GM23338 (cell line): ENCODE measurements at regions not wholly inside any gene's neighbourhood (a gene's known extent, or its start where the extent isn't known, plus 50 kb on each side); places are given as distances from the start of the nearest gene placed in this dataset.

Experiments
- CREB1 ChIP-seq: fragments of 250-450 bp; sonication (Bioruptor Pico); IDR thresholded peaks from 2 replicates; pipeline ENCODE4 v1.5.0; 2020; ENCODE audit warnings: low read depth, mild to moderate bottlenecking, moderate library complexity
- EZH2 ChIP-seq: fragments of 200-600 bp; sonication (generic); IDR thresholded peaks from one replicate; pipeline ENCODE4 v1.8.0; 2017; ENCODE audit warnings: antibody characterized with exemption, mild to moderate bottlenecking, low read depth; ENCODE audit not compliant: unreplicated experiment
- EZH2phosphoT487 ChIP-seq: fragments of 200-600 bp; sonication (generic); IDR thresholded peaks from one replicate; pipeline ENCODE4 v1.8.1; 2018; ENCODE audit warnings: antibody characterized with exemption; ENCODE audit not compliant: unreplicated experiment
- JUNB ChIP-seq: IDR thresholded peaks from one replicate; pipeline ENCODE4 v1.6.1; 2016; ENCODE audit warnings: antibody characterized with exemption; ENCODE audit not compliant: unreplicated experiment
- NANOG ChIP-seq: IDR thresholded peaks from 2 replicates; pipeline ENCODE4 v1.6.1; 2016; ENCODE audit warnings: antibody characterized with exemption, borderline replicate concordance
- POLR2AphosphoS5 ChIP-seq: IDR thresholded peaks from 2 replicates; pipeline ENCODE4 v1.6.1; 2016; ENCODE audit warnings: antibody characterized with exemption, low read depth
- STAT1 ChIP-seq: IDR thresholded peaks from one replicate; pipeline ENCODE4 v1.6.1; 2016; ENCODE audit warnings: antibody characterized with exemption; ENCODE audit not compliant: unreplicated experiment
- ZNF114 ChIP-seq: fragments of 250-450 bp; sonication (Bioruptor Pico); IDR thresholded peaks from 2 replicates; pipeline ENCODE4 v1.5.0; 2020; ENCODE audit warnings: mild to moderate bottlenecking, moderate library complexity
- TF ChIP-seq, protein P1 (sequence below), 2 experiments: fragments of 200-600 bp in 1 of 2; sonication (generic) in 1 of 2; conservative IDR thresholded peaks; 2 replicates each; pipeline versions ENCODE4 v1.5.1 to v1.6.1; 2016 to 2017; ENCODE audit warnings: antibody characterized with exemption in 2 of 2, low read depth in 2 of 2, mild to moderate bottlenecking in 2 of 2, moderate library complexity in 1 of 2
- TF ChIP-seq, protein P2 (sequence below): IDR thresholded peaks from one replicate; pipeline ENCODE4 v1.6.1; 2018; ENCODE audit warnings: antibody characterized with exemption; ENCODE audit not compliant: unreplicated experiment
- TF ChIP-seq, protein P3 (sequence below): IDR thresholded peaks from 2 replicates; pipeline ENCODE4 v1.6.1; 2016; ENCODE audit warnings: antibody characterized with exemption

DNA sequence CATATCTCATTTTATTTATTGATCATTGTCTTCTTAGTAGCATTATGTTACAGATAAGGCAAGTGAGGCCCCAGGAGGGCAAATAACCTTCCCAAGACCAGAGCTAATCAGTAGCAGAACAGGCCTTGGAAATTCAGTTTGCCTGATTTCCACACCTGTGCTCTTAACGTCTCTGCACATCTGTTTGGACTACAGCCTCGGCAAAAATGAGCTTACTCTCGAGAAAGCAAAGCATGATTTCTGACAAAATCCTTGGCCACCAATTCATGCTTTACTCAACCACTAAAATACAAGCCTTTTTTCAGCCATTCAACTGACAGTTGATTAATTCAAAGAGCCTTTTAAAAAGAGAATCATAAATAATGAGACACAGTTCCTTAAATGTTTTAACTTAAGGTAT is 309.3 kb upstream of the HTR2A start:
- TF ChIP-seq, protein P1, sequence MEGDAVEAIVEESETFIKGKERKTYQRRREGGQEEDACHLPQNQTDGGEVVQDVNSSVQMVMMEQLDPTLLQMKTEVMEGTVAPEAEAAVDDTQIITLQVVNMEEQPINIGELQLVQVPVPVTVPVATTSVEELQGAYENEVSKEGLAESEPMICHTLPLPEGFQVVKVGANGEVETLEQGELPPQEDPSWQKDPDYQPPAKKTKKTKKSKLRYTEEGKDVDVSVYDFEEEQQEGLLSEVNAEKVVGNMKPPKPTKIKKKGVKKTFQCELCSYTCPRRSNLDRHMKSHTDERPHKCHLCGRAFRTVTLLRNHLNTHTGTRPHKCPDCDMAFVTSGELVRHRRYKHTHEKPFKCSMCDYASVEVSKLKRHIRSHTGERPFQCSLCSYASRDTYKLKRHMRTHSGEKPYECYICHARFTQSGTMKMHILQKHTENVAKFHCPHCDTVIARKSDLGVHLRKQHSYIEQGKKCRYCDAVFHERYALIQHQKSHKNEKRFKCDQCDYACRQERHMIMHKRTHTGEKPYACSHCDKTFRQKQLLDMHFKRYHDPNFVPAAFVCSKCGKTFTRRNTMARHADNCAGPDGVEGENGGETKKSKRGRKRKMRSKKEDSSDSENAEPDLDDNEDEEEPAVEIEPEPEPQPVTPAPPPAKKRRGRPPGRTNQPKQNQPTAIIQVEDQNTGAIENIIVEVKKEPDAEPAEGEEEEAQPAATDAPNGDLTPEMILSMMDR (conservative IDR thresholded peaks at IDR 0.05; ENCODE audit: low read depth in 2 of 2): no peak
- TF ChIP-seq EZH2phosphoT487: no peak
- TF ChIP-seq EZH2: no peak
- no peak for TF ChIP-seq POLR2AphosphoS5
- TF ChIP-seq, protein P2, sequence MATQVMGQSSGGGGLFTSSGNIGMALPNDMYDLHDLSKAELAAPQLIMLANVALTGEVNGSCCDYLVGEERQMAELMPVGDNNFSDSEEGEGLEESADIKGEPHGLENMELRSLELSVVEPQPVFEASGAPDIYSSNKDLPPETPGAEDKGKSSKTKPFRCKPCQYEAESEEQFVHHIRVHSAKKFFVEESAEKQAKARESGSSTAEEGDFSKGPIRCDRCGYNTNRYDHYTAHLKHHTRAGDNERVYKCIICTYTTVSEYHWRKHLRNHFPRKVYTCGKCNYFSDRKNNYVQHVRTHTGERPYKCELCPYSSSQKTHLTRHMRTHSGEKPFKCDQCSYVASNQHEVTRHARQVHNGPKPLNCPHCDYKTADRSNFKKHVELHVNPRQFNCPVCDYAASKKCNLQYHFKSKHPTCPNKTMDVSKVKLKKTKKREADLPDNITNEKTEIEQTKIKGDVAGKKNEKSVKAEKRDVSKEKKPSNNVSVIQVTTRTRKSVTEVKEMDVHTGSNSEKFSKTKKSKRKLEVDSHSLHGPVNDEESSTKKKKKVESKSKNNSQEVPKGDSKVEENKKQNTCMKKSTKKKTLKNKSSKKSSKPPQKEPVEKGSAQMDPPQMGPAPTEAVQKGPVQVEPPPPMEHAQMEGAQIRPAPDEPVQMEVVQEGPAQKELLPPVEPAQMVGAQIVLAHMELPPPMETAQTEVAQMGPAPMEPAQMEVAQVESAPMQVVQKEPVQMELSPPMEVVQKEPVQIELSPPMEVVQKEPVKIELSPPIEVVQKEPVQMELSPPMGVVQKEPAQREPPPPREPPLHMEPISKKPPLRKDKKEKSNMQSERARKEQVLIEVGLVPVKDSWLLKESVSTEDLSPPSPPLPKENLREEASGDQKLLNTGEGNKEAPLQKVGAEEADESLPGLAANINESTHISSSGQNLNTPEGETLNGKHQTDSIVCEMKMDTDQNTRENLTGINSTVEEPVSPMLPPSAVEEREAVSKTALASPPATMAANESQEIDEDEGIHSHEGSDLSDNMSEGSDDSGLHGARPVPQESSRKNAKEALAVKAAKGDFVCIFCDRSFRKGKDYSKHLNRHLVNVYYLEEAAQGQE: no peak
- TF ChIP-seq ZNF114 (CRISPR knock-in tag): no peak
- TF ChIP-seq CREB1: no peak
- TF ChIP-seq JUNB: no peak
- TF ChIP-seq, protein P3, sequence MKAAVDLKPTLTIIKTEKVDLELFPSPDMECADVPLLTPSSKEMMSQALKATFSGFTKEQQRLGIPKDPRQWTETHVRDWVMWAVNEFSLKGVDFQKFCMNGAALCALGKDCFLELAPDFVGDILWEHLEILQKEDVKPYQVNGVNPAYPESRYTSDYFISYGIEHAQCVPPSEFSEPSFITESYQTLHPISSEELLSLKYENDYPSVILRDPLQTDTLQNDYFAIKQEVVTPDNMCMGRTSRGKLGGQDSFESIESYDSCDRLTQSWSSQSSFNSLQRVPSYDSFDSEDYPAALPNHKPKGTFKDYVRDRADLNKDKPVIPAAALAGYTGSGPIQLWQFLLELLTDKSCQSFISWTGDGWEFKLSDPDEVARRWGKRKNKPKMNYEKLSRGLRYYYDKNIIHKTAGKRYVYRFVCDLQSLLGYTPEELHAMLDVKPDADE: no peak
- no peak for TF ChIP-seq STAT1
- no peak for TF ChIP-seq NANOG
